ENCODE measurements at regions not wholly inside any gene's neighbourhood (a gene's known extent, or its start where the extent isn't known, plus 50 kb on each side); places are given as distances from the start of the nearest gene placed in this dataset.

DNA sequence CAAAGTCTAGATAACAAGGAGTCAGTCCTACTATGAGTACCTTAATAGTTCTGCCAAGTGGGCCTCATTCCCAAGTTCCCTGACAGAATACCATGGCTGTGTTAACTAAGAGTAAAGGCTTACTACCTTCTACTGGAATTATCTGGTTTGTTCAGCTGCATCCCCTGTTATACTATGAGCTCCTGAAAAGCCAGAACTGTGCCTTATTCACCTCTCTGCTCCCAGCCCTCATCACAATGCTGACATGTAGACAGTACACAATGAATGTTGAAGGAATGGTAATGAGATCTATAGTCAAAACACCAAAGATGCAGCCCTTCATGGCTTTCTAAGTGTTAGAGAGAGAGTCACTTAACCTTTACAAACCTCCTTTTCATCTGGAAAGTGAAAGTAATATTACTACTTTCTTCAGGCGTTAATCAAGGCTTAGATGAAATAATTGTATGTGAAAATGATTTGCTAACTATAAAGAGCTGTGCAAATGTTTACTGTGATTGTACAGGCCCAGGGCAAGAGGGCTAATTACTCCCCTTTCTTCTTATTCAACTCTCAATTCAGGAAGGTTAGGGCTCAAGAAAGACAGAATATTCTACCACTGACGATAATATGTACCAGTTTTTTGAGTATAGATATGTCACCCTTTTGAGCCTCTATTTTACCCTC, 70.3 kb upstream of the MROH9 start:
- CTCF ChIA-PET, result no interaction called here
- intact Hi-C loops (cut with micrococcal nuclease), result no loop called here
- Mint-ChIP-seq H3K36me3 (ENCODE audit: low read depth) (no peaks in the 10 kb centered on the region), H3K9me3 (no peaks in the 10 kb centered on the region), H3K4me3 (no peak overlapping the region), H3K27ac (no peak overlapping the region), H3K27me3 (peaks cover 2% of the 10 kb centered on the region), H3K4me1 (ENCODE audit: low read depth) (no peaks in the 10 kb centered on the region)
- DNase-seq (no peak), ATAC-seq (peak; percentile 24)
- POLR2A ChIA-PET, result no interaction called here
- TF ChIP-seq, protein P1, sequence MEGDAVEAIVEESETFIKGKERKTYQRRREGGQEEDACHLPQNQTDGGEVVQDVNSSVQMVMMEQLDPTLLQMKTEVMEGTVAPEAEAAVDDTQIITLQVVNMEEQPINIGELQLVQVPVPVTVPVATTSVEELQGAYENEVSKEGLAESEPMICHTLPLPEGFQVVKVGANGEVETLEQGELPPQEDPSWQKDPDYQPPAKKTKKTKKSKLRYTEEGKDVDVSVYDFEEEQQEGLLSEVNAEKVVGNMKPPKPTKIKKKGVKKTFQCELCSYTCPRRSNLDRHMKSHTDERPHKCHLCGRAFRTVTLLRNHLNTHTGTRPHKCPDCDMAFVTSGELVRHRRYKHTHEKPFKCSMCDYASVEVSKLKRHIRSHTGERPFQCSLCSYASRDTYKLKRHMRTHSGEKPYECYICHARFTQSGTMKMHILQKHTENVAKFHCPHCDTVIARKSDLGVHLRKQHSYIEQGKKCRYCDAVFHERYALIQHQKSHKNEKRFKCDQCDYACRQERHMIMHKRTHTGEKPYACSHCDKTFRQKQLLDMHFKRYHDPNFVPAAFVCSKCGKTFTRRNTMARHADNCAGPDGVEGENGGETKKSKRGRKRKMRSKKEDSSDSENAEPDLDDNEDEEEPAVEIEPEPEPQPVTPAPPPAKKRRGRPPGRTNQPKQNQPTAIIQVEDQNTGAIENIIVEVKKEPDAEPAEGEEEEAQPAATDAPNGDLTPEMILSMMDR (IDR thresholded peaks at IDR 0.05), result no peak

DNA sequence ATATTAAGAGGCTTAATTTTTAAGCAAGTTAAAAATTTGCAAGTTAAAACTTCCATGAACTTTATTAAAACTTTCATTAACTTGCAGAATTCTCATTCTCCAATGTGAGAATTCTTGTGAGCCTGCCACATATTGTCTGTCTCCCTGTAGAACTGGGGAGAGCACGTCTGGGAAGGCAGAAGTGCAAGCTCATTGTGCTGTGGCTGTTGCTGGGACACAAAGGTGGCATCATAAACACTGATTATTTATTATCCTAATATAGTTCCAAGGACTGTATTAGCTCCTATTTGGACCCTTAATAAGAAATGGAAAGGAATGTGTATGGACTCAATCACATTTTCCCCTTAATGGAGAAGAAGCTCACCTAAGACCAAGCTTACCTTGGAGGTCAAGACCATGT, 68.7 kb upstream of the MROH9 start:
- intact Hi-C loops (cut with micrococcal nuclease), result no loop called here
- H3K27me3 Mint-ChIP-seq, result peaks cover 2% of the 10 kb centered on the region
- no peaks in the 10 kb centered on the region for H3K36me3 Mint-ChIP-seq (ENCODE audit: low read depth)
- no peaks in the 10 kb centered on the region for H3K9me3 Mint-ChIP-seq
- ATAC-seq, result no peak
- ChIA-PET CTCF (no interaction called here), POLR2A (no interaction called here)
- H3K4me1 Mint-ChIP-seq (ENCODE audit: low read depth), result no peaks in the 10 kb centered on the region
- DNase-seq, result no peak
- no peak overlapping the region for H3K27ac Mint-ChIP-seq
- no peak overlapping the region for H3K4me3 Mint-ChIP-seq
- TF ChIP-seq, protein P1 (IDR thresholded peaks at IDR 0.05), result no peak

DNA sequence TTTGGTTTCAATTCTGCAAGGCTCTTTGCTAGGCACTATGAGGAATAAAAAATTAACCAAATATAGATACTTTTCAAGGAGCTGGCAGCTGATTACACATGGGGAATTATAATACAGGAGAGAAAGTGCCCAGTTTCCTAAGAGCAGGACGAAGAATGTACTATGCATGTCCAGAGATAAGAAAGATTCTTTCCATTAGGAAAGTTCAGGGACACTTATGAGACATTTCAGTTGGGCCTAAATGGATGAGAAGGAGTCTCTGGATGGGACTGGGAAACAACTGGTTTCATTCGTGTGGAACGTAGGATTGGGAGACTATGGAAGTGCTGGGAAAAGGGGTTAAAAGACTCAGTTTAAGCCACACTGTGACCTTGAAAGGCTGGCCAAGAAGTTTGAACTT, 63.5 kb upstream of the MROH9 start:
- peaks cover 8% of the 10 kb centered on the region for H3K27me3 Mint-ChIP-seq
- H3K4me3 Mint-ChIP-seq, result no peak overlapping the region
- no peak overlapping the region for H3K27ac Mint-ChIP-seq
- intact Hi-C loops (cut with micrococcal nuclease), result no loop called here
- no peaks in the 10 kb centered on the region for H3K9me3 Mint-ChIP-seq
- H3K4me1 Mint-ChIP-seq (ENCODE audit: low read depth), result no peaks in the 10 kb centered on the region
- ChIA-PET POLR2A (no interaction called here), CTCF (no interaction called here)
- TF ChIP-seq, protein P1 (IDR thresholded peaks at IDR 0.05), result no peak
- DNase-seq (no peak), ATAC-seq (no peak)
- H3K36me3 Mint-ChIP-seq (ENCODE audit: low read depth), result no peaks in the 10 kb centered on the region

DNA sequence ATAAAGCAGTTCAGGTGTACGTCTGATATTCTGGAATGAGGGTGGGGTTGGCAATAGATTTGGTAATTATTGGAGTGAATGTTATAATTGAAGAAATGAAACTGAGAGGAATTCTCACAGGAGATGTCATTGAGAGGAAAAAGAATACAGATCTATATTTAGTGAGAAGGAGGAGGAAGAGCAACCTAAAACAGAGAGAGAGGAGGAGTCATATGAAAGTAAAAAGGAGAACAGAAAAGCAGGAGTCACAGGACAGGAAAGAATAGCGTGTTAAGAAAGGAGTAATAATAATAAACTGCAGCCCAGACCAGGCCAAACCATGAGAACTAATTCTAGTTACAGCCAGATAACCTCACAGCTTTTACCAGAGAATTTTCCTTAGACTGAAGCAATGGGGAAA, 62.7 kb upstream of the MROH9 start:
- Mint-ChIP-seq H3K4me1 (ENCODE audit: low read depth) (no peaks in the 10 kb centered on the region), H3K9me3 (no peaks in the 10 kb centered on the region), H3K27me3 (peaks cover 7% of the 10 kb centered on the region), H3K36me3 (ENCODE audit: low read depth) (no peaks in the 10 kb centered on the region), H3K4me3 (no peak overlapping the region), H3K27ac (no peak overlapping the region)
- ATAC-seq (no peak), DNase-seq (no peak)
- intact Hi-C loops (cut with micrococcal nuclease), result no loop called here
- ChIA-PET POLR2A (no interaction called here), CTCF (no interaction called here)
- TF ChIP-seq, protein P1 (IDR thresholded peaks at IDR 0.05), result no peak

DNA sequence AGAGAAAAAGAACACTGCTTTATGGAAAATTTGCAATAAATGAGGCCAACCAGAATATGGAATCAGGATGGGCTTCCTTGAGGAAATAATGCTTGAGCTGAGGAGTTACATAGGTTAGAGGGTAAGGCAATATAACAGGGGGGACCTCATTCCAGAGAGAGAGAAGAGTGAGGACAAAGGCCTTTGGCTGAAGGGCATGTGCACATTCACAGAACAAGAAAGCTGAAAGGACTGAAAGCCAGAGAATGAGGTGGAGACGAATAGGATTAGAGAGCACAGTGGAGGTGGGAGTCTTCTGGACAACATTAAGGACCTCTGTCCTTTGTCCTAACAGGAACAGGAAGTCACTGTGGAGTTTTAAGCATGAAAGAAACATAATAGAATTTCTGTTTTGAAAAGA, 60.7 kb upstream of the MROH9 start:
- CTCF ChIA-PET, result no interaction called here
- intact Hi-C loops (cut with micrococcal nuclease), result no loop called here

More for the DNA sequence above, 60.7 kb upstream of the MROH9 start:
- POLR2A ChIA-PET, result no interaction called here
- ATAC-seq, result no peak
- peaks cover 10% of the 10 kb centered on the region for H3K27me3 Mint-ChIP-seq
- no peak overlapping the region for H3K27ac Mint-ChIP-seq
- DNase-seq, result no peak
- TF ChIP-seq, protein P1 (IDR thresholded peaks at IDR 0.05), result no peak
- no peaks in the 10 kb centered on the region for H3K36me3 Mint-ChIP-seq (ENCODE audit: low read depth)
- no peaks in the 10 kb centered on the region for H3K4me1 Mint-ChIP-seq (ENCODE audit: low read depth)
- no peaks in the 10 kb centered on the region for H3K9me3 Mint-ChIP-seq
- H3K4me3 Mint-ChIP-seq, result no peak overlapping the region

Data from activated CD8-positive, alpha-beta T cell treated with anti-CD3 and anti-CD28 coated beads for 36 hours (primary cell).